ENCODE measurements at regions not wholly inside any gene's neighbourhood (a gene's known extent, or its start where the extent isn't known, plus 50 kb on each side); places are given as distances from the start of the nearest gene placed in this dataset.
"Not testable (repeated sequence)": the region's sequence is repeated elsewhere in the genome, so short reads cannot be mapped to it uniquely, and the experiment has no call there.

DNA sequence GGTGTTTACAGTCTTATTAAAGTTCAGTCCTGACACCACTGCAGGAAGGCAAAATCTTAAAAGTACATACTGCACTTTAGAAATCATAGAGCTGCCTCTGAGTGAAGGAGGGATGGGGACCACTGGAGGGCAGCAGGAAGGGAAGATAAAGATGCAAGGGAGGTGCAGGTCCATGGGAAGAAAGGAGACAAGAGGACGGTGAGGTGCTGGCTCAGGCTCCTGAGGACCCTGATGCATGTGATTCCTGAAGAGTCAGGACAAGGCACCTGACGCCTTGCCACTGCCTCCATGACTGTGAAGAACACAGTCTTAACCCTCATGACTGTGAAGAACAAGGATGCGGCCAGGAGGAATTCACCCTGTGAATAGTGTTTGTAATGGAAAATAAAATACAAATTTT lies 116.2 kb upstream of the NPAS2 start:
- DNase-seq: no peak

DNA sequence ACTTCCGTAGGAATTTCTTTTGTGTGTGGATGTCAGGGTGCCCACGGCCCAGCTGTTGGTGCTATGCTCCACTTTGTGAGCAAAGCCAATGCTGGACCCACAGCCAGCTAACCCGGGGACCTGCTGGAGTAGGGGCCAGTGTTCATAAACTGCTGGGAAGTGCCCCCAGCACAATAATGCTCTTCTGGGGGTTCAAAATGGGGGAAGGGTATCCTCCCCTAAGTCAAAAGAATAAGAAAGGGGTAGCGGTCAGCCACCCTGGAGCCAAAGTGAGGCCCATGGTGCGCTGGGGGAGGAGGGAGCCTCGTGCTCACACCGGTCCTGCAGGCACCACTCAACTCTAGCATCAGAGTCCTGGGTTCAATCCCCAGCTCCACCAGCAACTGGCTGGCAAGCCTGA lies 115.8 kb upstream of the NPAS2 start:
- DNase-seq: no peak

DNA sequence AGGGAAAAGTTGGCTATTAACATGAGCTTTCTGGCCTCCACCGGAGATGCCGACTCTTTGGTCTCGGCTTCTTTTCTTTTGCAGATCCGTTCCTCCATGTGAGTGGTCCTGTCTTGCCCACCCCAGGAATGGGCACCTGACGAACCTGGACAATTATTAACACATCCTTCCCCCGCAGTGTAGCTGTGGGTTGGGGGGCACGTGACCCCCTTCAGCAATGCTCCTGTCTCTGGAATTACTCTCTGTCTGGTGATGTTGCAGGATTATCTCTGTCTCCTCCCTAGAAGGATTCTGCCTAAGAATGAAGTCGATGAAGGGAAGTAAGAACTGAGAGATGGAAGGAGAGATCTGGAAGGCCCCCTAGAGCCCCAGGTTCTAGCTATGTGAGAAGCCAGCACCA lies 115.2 kb upstream of the NPAS2 start:
- DNase-seq: no peak

DNA sequence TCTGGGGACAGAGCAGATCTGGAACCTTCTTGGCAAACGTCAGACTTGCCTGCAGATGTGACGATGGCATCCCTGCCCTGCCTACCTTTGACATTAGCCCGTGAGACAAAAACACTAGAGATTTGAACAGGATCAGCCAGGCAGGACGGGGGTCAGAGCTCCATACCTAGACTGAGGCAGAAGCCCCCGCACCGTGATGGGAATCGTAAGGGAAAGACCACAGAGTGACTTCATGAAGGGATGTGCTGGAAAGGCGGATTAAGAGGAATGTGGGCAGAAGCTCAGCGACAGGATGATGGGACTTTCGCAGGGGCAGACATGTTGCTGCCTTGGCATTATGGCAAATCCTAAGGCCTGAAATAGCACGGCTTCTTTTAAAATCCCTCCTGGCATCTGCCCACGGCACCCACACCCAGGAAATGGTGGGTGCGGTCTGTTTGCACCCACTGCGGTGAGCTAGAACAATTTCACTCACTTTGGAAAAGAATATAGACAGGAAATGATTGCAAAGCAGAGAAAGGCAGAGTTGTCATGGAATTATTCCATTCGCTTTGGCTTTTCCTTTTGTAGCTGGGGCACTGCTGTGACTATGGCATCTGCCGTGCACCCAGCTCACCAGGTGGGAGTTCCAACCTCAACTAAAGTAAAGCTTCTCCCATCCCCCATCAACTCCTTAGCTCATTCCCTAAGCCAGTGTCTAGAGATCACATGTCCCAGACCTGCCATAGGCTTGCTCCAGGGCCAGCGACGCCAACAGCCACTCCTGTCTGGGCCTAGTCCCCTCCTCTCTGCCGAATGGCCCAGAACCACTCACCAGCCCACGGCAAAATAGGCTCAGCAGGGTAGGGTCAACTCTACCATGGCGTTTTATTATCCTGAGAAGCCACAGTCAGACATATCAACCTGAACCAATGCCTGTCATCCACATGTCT lies 112.7 kb upstream of the NPAS2 start:
- no peak for DNase-seq

DNA sequence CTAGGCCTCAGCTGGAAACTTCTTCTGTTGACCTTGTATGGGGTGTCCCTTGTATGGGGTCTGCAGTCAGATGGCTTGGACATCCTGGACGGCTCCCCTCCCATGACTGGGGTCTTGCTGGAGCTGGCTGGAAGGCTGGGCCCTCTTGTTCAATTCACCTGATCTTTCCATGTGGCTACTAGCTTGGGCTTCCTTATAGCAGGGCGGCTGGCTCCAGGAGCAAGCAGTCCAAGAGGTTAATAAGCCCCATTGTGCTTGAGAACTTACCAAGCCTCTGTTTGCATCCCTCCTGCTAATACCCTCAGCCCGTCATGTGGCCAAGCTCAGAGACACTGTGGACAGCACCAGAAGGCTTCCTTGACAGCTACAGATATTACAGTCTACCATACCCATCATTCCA lies 111.6 kb upstream of the NPAS2 start:
- no peak for DNase-seq

DNA sequence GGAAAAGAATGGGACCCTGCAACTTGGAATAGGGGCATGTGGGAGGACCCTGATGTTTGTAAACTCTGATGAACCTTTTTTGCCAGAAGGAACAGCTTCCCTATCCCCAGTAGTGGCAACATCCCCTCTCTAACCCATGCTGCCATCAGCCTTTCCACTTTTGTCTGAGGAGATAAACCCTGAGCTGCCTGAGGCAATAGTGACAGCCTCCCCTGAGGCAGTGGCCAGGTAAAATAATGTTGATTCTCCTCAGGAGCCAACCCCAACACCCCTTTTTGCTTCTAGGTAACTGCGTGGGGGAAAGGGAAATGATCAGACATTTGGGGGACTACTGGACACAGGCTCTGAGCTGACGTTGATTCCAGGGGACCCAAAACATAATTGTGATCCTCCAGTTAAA lies 106.8 kb upstream of the NPAS2 start:
- no peak for DNase-seq

DNA sequence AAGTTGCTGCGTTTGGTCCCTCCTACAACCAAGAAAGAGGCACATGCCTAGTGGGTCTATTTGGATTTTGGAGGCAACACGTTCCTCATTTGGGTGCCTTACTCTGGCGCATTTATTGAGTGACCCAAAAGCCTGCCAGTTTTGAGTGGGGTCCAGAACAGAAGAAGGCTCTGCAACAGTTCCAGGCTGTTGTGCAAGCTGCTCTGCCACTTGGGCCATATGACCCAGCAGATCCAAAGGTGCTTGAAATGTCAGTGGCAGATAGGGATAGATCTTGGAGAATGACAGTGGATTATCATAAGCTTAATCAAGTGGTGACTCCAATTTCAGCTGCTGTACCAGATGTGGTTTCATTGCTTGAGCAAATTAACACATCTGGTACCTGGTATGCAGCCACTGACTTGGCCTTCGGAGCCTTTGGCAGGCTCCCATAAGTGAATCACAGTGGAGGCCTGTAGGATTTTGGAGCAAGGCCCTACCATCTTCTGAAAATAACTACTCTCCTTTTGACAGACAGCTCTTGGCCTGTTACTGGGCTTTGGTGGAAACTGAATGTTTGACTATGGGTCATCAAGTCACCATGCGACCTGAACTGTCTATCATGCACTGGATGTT lies 105.4 kb upstream of the NPAS2 start:
- DNase-seq: not testable (repeated sequence)

DNA sequence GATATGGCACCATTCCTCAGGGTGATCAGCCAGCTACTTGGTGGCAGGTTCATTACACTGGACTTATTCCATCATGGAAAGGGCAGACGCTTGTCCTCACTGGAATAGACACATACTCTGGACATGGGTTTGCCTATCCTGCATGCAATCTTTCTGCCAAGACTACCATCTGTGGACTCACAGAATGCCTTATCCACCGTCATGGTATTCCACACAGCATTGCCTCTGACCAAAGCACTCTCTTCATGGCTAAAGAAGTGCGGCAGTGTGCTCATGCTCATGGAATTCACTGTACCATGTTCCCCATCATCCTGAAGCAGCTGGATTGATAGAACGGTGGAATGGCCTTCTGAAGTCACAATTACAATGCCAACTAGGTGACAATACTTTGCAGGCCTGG lies 104.1 kb upstream of the NPAS2 start:
- not testable (repeated sequence) for DNase-seq

DNA sequence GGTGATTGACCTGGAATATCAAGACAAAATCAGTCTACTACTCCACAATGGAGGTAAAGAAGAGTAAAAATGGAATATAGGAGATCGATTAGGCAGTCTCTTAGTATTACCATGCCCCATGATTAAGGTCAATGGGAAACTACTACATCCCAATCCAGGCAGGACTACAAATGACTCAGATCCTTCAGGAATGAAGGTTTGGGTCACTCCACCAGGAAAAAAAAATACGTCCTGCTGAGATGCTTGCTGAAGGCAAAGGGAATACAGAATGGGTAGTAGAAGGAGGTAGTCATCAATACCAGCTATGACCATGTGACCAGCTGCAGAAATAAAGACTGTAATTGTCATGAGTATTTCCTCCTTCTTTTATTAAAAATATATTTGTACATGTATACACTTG lies 103.4 kb upstream of the NPAS2 start:
- DNase-seq: no peak

DNA sequence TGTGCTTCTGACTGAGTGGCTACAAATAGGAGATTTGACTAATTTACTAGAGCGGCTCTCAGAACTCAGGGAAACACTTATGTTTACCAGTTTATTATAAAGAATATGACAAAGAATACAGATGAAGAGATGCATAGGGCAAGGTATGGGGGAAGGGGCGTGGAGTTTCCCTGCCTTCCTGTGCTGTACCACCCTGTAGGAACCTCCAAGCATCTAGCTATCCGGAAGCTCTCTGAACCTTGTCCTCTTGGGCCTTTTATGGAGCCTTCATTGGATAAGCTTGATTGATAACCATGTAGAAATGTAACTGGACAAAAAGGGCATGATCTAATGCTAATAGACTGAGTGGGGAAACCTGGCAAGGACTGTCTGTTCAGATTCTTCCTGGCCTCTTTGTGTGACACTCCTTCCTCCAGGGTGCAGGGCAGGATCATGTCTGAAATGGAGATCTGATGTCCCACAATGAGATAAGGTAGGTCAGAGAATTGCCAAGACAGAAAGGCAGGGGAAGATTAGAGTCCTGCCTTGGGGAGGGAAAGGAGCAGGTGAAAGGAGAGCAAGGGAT lies 101.8 kb upstream of the NPAS2 start:
- DNase-seq: no peak

DNA sequence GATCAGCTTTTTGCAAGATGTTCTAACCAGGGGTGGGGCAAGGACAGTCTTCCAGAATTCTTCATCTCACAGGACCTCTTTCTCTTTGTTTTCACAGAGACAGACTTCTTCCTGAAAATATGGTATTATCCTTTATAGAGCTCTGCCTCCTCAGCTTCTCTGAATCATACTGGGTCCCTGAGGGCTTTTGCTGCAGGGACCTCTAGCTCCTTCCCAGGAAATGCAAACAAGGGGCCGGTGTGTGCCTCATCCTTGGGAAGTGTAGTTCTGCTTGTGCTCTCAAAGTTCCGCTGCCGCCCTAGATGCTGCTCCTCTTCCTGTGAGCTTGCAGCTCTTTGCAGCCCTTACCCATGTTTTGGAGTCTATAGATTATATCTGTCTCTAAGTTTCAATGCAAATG lies 99.5 kb upstream of the NPAS2 start:
- no peak for DNase-seq

DNA sequence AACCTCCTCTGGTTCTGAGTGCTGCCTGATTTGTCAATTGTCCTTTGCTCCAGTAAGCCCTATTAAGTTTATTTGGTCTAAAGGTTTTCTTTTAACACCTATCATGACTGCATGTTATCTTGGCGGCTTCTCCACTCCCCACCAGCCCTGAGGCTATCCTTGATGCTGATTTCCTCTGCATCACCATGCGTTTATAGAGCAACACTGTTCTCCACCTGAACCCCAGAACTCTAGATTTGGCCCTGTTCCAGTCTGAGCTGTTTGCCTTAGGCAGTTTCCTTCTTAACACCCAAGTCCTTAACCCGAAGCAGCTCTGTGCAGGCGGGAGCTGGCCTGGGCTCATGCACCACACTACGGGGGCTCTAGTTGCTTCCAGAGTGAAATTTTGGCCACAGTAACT lies 98.2 kb upstream of the NPAS2 start:
- DNase-seq: no peak

DNA sequence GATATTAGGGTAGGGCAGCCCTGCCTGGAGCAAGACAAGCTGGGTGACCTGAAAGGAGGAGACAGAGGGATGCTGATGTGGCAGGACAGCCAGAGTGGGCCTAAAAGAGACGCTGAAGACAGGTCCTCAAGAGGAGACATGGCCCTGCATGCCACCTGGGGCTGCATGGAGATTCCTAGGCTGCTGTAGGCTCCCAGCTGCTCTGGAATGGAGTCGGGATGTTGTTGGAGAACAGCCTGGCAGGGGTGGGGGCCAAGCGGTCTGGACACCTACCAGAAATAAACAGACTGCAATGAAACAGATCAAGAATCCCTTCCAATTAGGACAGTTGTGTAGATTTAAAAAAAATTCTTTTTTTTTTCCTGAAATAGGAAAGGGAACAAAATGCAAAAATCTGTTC lies 97.8 kb upstream of the NPAS2 start:
- DNase-seq: no peak

DNA sequence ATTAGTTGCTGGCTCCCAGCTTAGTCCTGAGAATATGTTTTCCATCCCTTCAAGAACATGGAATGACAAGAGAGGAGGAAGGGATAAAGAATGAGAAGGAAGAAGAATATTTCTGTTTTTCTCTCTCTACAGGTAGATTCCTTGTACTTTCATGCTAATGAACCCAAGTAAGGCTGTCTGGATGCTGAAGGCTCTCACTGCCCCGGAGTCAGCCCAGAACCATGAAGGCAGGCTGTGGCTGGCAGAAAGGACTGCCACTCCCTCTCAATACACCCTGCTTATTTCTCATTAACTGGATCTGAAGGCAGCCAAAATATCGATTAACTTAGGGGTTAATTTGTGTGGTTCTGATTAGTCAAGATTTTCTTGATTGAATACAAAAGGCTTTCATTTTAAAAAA lies 93.1 kb upstream of the NPAS2 start:
- no peak for DNase-seq

DNA sequence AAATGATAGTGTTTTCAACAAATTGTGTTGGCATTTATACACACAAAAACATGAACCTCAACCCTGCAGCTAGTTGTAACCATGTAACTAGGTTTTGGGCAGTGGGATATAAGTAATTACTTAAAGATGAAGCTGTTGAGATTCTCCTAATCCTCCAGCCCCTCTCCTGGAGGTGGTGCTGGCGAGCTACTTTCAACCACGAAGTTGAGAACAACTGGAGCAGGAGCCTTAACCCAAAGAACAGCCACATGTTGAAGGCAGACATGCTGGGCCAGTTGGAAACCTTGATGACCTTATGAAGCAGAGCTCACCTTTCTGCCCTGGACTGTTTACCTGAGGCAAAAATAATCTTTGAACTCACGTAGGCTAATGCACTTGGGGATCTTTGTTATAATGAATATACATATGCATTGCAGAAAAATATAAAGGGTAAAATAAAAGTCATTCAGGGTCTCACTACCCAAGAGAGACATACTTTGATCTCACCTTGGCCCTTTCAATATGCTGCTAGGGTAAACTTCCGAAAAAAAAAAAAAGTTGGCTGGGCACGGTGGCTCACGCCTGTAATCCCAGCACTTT lies 89.6 kb upstream of the NPAS2 start:
- DNase-seq: peak in 1 of 5 experiments; percentile 24

DNA sequence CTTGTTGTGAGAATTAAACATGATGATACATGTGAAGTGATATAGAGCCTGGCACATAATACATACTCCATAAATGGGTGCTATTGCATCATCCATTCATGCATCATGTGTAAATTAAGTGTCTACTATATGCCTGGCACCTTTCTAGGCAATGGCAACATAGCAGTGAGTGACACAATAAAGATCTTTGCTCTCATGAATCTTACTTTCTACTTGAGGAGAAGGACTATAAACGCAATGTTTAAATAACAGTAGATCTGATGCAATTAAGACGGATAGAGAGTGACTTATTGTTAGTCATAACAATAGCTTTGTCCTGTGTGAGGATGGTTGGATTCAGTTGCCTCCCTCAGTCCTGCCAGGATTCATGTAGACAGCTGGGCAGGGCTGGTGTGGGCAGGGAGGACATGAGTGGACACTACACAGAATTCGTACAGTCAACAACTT lies 88.4 kb upstream of the NPAS2 start:
- DNase-seq: no peak

DNA sequence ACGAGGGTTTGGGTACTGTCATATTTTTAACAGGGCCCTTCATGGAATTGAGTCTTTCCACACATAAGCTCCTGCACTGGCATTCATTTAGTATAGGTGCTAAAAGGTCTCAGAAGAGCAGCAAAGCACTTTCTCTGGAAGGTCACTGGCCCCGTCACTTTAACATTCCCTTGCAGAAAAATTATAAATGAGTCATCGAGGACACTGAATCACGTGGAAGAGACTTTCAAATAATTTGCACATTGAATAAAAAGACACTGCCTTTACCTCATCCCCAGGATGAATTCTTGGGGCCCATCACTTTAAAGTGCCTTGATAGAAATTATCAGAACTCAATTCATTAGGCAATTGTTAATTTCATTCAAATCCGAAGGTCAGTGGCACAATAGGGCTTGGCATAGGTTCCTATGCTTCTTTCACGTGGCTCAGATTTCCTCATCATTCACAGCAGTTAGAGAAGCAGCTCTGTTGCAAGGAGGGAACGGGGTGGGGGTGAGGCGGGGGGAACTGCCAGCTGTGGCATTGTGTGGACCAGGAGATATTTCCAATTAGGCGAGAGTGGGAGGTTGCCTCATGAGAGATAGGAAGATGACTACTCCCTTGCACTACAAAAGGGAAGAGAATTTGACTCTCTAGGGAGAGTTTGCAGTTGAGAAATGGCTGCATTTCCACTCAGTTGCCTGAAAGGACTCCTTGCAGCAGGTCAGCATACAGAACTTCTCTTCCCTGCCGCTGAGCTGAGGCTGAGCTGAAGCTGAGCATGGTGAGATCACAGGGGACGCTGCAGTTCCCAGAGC lies 86.3 kb upstream of the NPAS2 start:
- no peak for DNase-seq

DNA sequence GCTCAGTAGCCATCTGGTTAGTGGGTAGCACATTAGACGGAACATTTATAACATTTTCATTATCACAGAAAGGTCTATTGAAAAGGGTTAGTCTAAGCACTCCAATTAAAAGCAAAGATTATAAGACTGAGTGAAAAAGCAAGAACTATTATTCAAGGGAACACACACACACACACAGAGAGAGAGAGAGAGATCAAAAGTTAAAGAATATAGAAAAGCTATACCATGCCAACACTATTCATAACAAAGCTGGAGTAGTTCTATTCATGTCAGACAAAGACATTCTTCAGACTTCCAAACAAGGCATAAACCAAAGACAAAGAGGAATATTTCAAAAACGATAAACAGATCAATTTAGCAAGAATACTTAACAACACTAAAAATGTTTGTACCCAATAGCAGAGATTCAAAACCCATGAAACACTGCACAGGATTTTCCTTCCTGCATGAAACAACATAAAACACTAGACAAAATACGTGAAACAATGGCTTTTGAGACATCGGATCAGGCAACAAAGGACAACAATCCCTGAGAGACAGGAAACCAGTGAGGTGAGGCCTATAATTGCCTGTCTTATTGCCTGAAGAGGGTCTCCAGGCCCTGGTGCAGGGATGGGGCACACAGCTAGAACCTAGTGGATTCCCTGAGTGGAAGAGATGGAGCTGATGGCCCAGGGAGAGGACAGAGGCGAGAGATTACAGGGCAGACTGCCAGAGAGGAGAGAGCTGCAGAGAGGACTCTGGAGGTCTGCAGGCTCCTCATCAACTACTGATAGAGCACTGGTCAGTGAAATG lies 83.6 kb upstream of the NPAS2 start:
- no peak for DNase-seq

DNA sequence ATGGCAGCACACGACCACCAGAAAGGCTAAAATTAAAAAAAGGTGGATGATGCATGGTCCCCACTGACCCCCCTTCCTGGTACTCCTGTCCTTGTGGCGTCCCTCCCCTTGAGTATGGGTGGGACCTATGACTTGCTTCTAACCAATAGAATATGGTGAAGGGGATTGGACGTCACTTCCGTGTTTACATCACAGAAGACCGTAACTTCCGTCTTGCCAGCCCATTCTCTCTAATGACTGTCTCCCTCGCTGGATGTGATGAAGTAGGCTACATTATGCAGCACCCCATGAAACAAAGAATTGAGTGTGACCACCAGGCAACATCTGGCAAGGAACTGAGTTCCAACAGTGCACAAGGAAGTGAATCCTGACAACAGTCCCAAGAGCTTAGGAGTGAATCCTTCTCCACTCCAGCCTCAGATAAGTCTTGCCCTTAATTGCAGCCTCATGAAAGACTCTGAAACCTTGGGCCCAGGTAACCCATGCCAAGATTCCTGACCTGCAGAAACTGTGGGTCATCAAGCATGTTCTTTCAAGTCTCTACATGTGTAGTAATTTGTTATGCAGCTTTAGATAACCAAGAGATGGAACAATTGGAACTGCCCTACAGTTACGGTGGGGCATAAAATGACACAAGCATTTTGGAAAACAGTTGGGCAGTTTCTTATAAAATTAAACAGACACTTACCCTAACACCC lies 80.1 kb upstream of the NPAS2 start:
- no peak for DNase-seq

DNA sequence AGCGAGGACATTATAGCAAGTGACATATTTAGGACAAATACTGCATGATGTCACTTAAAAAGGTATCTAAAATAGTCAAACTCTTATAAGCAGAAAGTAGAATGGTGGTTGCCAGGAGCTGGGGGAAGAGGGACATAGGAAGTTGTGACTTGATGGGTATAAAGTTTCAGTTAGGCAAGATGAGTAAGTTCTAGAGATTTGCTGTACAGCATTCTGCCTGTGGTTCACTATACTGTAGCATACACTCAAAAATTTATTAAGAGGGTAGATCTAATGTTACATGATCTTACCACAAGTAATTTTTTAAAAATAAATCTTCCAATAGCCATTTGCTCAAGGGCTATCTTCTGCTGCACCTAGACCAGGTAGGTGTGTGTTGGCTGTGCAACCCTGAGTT lies 78.1 kb upstream of the NPAS2 start:
- DNase-seq: peak in 1 of 5 experiments; percentile 2
